ENCODE measurements at regions not wholly inside any gene's neighbourhood (a gene's known extent, or its start where the extent isn't known, plus 50 kb on each side); places are given as distances from the start of the nearest gene placed in this dataset.
"Not testable (repeated sequence)": the region's sequence is repeated elsewhere in the genome, so short reads cannot be mapped to it uniquely, and the experiment has no call there.

- no peak for DNase-seq (ENCODE audit: low spot score)
Measured at GRCh38 chr13:50387051-50387581, 371.9 kb downstream of the KCNRG start.

- no peak for DNase-seq (ENCODE audit: low spot score)
Measured at GRCh38 chr13:50388481-50388880, 373.2 kb downstream of the KCNRG start.

DNA sequence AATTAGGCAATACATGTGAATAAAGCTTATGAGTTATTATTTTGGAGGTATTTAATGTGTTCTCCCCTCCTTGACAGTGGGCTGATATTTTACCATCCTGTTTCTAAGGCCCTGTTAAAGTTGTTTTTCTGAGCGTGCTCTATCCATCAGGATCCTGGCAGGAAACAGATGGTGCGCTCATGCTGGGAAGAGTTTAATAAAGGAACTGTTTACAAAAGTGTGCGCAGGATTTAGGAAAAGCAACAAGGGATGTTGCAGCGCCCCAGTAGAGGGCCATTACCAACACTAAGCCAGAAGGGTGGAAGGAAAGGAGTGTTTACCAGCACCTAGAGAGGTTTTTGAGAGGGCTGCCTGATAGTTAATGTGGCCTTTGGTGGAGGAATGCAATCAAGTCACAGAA lies 374.5 kb downstream of the KCNRG start:
- no peak for DNase-seq (ENCODE audit: low spot score)

GRCh38 chr13:50390503-50391248 lies 375.4 kb downstream of the KCNRG start:
- DNase-seq (ENCODE audit: low spot score) = no peak

DNA sequence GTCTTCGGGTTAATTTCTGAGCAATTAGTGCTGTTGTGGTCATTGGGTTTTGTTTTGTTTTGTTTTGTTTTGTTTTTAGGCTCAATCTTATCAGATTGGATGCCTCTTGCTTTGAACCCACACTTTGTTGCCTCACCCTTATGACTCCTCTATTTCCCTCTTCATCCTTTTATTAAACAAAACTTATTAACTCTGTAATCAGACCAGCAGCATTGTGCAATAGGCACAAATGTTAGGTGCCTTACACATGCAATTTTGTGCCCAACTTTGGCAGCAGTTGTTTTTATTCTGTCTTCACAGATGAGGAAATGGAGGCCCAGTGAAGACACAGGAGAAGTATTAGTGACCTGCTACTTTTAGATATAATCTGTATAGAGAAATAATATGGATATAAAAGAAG lies 377.7 kb downstream of the KCNRG start:
- no peak for DNase-seq (ENCODE audit: low spot score)

GRCh38 chr13:50393628-50394027 lies 378.4 kb downstream of the KCNRG start:
- DNase-seq (ENCODE audit: low spot score) = no peak

DNA sequence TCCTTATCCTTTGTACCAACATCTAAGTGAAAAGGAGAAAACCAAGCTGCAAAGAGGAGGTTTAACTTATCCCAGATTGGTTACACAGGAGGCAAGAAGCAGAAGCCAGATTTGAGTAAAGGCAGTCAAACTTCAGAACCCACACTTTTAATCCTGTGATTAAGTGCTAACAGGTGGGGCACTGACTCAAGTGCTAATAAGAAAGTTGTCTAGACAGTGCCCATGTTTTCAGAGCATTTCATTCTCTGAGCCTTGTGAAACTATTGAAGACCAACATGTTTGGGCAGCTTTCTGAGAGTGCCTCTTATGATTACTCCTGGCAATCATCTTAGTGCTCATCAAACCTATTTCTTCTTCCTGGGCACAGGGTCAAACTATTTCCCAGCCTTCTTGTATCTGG lies 380.8 kb downstream of the KCNRG start:
- no peak for DNase-seq (ENCODE audit: low spot score)

DNA sequence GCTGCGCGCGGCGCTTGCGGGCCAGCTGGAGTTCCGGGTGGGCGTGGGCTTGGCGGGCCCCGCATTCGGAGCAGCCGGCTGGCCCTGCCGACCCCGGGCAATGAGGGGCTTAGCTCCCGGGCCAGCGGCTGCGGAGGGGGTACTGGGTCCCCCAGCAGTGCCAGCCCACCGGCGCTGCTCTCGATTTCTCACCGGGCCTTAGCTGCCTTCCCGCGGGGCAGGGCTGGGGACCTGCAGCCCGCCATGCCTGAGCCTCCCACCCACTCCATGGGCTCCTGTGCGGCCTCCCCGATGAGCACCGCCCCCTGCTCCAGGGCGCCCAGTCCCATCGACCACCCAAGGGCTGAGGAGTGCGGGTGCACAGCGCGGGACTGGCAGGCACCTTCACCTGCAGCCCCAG lies 381.4 kb downstream of the KCNRG start:
- not testable (repeated sequence) for DNase-seq (ENCODE audit: low spot score)

- no peak for DNase-seq (ENCODE audit: low spot score)
Measured at GRCh38 chr13:50400035-50400726, 384.9 kb downstream of the KCNRG start.

DNA sequence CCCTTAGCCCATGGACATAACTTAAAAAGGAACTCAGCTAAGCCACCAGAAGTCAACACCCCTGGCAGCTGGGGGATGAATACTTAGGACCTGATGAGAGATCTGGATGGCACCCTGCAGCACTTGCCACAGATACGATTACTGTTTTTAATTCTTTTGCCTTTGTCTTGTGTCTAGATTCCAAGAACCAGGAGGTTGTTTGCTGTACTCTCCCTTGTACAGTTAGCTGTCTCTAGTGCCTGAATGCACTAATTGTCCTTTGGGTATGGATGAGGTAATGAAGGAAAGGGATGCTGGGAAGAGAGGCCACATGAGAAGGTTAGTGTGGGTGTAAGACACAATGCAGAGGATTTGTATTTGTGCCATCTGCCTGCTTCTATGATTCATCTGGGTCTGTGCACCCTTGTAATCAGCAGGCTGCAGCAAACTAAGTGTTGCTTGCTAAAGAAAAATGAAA lies 385.8 kb downstream of the KCNRG start:
- no peak for DNase-seq (ENCODE audit: low spot score)

DNA sequence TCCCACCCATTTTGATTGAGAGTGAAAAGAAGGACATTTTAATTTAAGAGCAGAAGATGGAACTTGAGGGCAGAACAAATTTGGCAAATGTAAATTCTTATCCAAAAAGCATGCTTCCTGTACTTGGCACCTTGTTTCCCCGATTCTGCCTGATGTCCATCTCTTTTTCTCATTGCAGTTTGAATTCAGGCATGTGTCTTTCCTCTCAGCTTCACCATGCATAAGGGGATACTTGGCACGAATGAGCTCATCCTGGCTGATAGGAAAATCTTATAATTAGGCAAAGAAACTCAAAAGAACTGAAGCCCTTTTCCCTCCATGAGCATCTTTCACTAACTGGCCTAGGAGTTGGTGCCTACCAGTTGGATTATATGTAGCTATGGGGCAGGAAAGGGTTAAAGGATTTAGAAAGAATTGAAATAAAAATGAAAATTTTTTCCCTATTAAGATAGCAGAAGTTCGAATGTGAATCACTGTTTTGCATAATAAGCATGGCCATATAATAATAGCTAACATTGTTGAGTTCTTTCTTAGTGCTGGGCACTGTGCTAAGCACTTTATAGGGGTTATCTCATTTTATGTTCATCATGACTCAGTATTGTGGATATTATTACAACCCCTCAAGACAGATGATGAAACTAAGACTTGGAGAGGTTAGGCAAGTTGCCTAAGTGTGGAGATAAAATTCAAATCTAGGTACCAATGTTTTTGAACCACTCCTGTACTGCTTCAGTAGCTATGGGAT lies 386.6 kb downstream of the KCNRG start:
- DNase-seq (ENCODE audit: low spot score) = no peak

- DNase-seq (ENCODE audit: low spot score) = no peak
Measured at GRCh38 chr13:50403311-50403710, 388.1 kb downstream of the KCNRG start.

DNA sequence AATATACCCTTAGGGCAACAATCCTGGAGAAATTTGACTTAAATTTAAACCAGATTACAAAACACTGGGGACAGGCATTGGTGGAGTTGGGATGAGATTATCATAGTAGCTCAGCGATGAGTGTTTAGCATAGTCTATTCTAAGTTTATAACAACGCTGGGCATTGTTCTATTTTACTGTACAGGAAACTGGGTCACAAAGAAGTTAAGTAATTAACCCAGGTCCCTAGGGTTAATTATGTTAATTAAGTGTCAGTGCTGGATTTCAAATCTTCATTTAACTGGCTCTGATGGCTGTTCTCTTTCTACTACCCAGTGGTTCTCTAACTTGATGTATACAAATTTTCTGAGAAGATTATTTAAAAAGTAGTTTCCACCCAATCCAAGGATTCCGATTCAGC lies 388.9 kb downstream of the KCNRG start:
- no peak for DNase-seq (ENCODE audit: low spot score)

GRCh38 chr13:50404769-50405168 lies 389.5 kb downstream of the KCNRG start:
- DNase-seq (ENCODE audit: low spot score) = no peak

- DNase-seq (ENCODE audit: low spot score) = no peak
Measured at GRCh38 chr13:50406831-50407230, 391.6 kb downstream of the KCNRG start.

DNA sequence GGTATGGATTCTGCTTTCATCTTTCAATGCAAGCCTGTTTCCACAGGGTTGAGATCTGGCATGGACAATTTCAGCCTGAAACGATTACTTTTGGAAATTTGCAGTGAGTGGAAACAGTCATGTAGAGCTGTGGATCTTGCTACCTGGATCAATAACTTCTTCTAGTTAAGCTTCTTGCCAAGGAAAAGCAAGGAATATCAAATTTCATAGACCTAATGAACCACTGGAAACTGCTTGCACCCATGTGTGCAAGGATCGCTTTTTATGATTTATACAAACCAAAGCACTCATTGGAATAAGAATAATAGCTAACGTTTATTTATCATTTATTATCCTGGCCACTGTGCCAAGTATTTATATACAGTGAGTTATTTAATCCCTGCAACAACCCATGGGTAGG lies 392.8 kb downstream of the KCNRG start:
- DNase-seq (ENCODE audit: low spot score) = no peak

GRCh38 chr13:50409220-50409619 lies 394.0 kb downstream of the KCNRG start:
- no peak for DNase-seq (ENCODE audit: low spot score)

- DNase-seq (ENCODE audit: low spot score) = no peak
Measured at GRCh38 chr13:50410921-50411746, 395.9 kb downstream of the KCNRG start.

DNA sequence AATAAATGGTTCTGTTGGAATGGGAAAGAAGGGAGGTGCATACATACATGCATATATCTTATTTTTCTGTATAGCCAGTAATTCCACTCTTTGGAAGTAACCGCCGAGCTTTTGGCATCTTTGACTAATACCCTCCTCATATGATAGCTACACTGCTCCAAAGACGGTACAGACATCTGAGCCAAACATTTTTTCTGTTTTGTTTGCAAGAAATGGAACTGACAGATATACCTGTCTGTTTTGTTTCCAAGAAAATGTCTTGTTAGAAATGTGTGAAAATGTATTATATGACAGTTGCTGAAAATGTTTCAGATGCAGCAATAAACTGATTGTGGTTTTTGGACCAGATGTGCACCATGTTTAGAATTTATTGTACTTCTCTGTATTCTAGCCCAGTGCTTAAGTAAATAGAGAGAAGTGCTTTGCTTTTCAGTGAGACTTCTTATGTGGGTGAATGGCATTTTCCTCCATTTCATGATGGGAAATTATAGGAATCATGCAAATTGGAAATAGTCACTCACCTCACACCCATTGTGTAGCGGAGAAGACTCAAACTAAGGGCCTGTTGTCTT lies 396.9 kb downstream of the KCNRG start:
- DNase-seq (ENCODE audit: low spot score) = no peak

DNA sequence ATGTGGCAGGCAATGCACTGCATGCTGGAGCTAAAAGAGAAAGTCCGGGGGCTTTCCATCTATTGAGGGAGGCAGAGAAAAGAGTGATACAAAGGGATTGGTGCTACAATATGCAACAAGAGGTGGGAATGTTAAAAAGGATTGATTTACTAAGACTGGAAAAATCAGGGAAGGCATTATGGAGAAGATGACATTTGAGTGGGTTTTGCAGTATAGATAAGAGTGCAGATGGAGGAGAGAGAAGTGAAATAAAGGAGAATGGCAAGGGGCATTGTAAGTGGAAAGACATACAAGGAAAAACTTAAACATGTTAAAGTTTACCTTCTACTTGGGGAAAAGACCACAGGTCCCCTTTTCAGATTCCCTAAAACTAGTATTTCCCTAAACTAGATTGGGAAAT lies 399.4 kb downstream of the KCNRG start:
- DNase-seq (ENCODE audit: low spot score) = no peak

DNA sequence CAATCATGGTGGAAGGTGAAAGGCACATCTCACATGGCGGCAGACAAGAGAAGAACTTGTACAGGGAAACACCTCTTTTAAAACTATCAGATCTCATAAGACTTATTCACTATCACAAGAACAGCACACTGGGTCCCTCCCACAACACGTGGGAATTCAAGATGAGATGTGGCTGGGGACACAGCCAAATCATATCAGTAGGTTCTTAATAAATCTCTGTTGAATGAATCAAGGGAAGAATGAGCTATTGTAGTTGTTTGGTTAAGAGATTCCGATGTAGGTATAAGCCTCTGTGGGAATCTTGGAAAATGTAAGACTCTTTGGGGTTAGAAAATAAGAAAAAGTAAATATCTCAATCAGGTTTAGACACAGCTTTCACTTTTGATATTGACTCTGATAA lies 400.2 kb downstream of the KCNRG start:
- DNase-seq (ENCODE audit: low spot score) = no peak

Data from ureter (tissue), 1 donor.